ENCODE measurements at regions not wholly inside any gene's neighbourhood (a gene's known extent, or its start where the extent isn't known, plus 50 kb on each side); places are given as distances from the start of the nearest gene placed in this dataset.

DNA sequence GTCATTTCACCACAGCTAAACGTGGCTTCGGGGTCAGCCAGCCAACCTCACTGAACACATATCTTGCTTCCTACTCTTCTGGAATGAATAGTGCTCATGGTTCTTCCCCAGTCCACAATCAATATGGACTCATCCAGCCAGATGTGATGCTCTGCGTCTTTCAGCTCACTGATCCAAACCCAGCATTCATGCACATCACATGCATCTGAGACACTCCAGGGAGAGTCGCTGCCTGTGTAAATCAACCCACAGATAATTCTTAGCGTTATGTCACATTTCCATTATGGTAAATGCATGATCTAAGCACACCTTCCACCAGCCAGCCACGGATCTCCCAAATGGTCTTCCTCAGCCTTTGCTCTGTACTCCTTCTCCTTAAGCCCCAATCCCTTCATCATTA, 306.7 kb upstream of the CHAC2 start:
- Histone ChIP-seq H3K4me3 (ENCODE audit: low read length) (no peak overlapping the region), H3K27ac (ENCODE audit: low read depth, low read length) (no peak overlapping the region), H3K4me2 (ENCODE audit: low read length) (no peak overlapping the region)

GRCh38 chr2:53460347-53460746, 307.3 kb upstream of the CHAC2 start:
- no peaks in the 10 kb centered on the region for H3K9me2 ChIP-seq (replicated peaks; ENCODE audit: control insufficient read depth, low read length)
- no peaks in the 10 kb centered on the region for H3K79me2 ChIP-seq (ENCODE audit: control insufficient read depth, low read length)
- no peak overlapping the region for H3K4me3 ChIP-seq (ENCODE audit: low read length)
- no peaks in the 10 kb centered on the region for H3K36me3 ChIP-seq (ENCODE audit: control insufficient read depth, low read length)
- no peaks in the 10 kb centered on the region for H3F3A ChIP-seq (ENCODE audit: control insufficient read depth, insufficient read depth)
- no peak for TF ChIP-seq EZH2phosphoT487 (IDR thresholded peaks at IDR 0.05; ENCODE audit: borderline replicate concordance, low read length)
- no peak for TF ChIP-seq CTCF (IDR thresholded peaks at IDR 0.05; ENCODE audit: low read depth, low read length, poor library complexity, severe bottlenecking)
- no peaks in the 10 kb centered on the region; the same call in 1 of the 2 replicates for H3K27me3 ChIP-seq (ENCODE audit: control insufficient read depth, low read length)
- H3K4me1 ChIP-seq (ENCODE audit: control insufficient read depth, low read length), result no peaks in the 10 kb centered on the region
- no peaks in the 10 kb centered on the region for H4K20me1 ChIP-seq (ENCODE audit: control insufficient read depth, insufficient read depth, low read depth, low read length)
- H3K9me3 ChIP-seq (ENCODE audit: control insufficient read depth, insufficient read depth, low read length), result no peaks in the 10 kb centered on the region
- H3K4me2 ChIP-seq (ENCODE audit: low read length), result no peak overlapping the region
- H3K27ac ChIP-seq (ENCODE audit: low read depth, low read length), result no peak overlapping the region

More for the DNA sequence above, 306.7 kb upstream of the CHAC2 start:
- Histone ChIP-seq H3K36me3 (ENCODE audit: control insufficient read depth, low read length) (no peaks in the 10 kb centered on the region), H3K27me3 (ENCODE audit: control insufficient read depth, low read length) (no peaks in the 10 kb centered on the region; the same call in 1 of the 2 replicates), H3K4me1 (ENCODE audit: control insufficient read depth, low read length) (no peaks in the 10 kb centered on the region), H4K20me1 (ENCODE audit: control insufficient read depth, insufficient read depth, low read depth, low read length) (no peaks in the 10 kb centered on the region), H3F3A (ENCODE audit: control insufficient read depth, insufficient read depth) (no peaks in the 10 kb centered on the region), H3K9me3 (ENCODE audit: control insufficient read depth, insufficient read depth, low read length) (no peaks in the 10 kb centered on the region), H3K79me2 (ENCODE audit: control insufficient read depth, low read length) (no peaks in the 10 kb centered on the region), H3K9me2 (replicated peaks; ENCODE audit: control insufficient read depth, low read length) (no peaks in the 10 kb centered on the region)
- TF ChIP-seq CTCF (IDR thresholded peaks at IDR 0.05; ENCODE audit: low read depth, low read length, poor library complexity, severe bottlenecking) (no peak), EZH2phosphoT487 (IDR thresholded peaks at IDR 0.05; ENCODE audit: borderline replicate concordance, low read length) (no peak)

- H3K4me1 ChIP-seq (ENCODE audit: control insufficient read depth, low read length), result no peaks in the 10 kb centered on the region
- no peaks in the 10 kb centered on the region for H4K20me1 ChIP-seq (ENCODE audit: control insufficient read depth, insufficient read depth, low read depth, low read length)
- H3K9me3 ChIP-seq (ENCODE audit: control insufficient read depth, insufficient read depth, low read length), result no peaks in the 10 kb centered on the region
- H3K27me3 ChIP-seq (ENCODE audit: control insufficient read depth, low read length), result 0 out of 2 replicates have a peak, but pooled peaks cover 2% of the 10 kb centered on the region
- no peaks in the 10 kb centered on the region for H3K79me2 ChIP-seq (ENCODE audit: control insufficient read depth, low read length)
- TF ChIP-seq CTCF (IDR thresholded peaks at IDR 0.05; ENCODE audit: low read depth, low read length, poor library complexity, severe bottlenecking), result no peak
- TF ChIP-seq EZH2phosphoT487 (IDR thresholded peaks at IDR 0.05; ENCODE audit: borderline replicate concordance, low read length), result no peak
- H3K4me3 ChIP-seq (ENCODE audit: low read length), result no peak overlapping the region
- H3K4me2 ChIP-seq (ENCODE audit: low read length), result no peak overlapping the region
- no peaks in the 10 kb centered on the region for H3K36me3 ChIP-seq (ENCODE audit: control insufficient read depth, low read length)
- no peaks in the 10 kb centered on the region for H3F3A ChIP-seq (ENCODE audit: control insufficient read depth, insufficient read depth)
- H3K27ac ChIP-seq (ENCODE audit: low read depth, low read length), result no peak overlapping the region
- no peaks in the 10 kb centered on the region for H3K9me2 ChIP-seq (replicated peaks; ENCODE audit: control insufficient read depth, low read length)
These were observed 312.5 kb upstream of the CHAC2 start for GRCh38 chr2:53455094-53455493.

Data from DOHH2 (cell line).